ENCODE measurements at regions not wholly inside any gene's neighbourhood (a gene's known extent, or its start where the extent isn't known, plus 50 kb on each side); places are given as distances from the start of the nearest gene placed in this dataset.

DNA sequence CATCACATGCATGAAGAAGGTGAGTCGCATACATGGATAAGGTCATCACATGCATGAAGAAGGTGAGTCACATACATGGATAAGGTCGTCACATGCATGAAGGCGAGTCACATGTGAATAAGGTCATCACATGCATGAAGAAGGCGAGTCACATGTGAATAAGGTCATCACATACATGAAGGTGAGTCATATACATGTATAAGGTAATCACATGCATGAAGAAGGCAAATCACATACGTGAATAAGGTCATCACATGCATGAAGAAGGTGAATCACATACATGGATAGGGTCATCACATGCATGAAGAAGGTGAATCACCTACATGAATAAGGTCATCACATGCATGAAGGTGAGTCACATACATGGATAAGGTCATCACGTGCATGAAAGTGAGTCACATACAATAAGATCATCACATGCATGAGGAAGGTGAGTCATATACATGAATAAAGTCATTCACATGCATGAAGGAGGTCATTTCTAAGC lies 105.1 kb upstream of the SDK2 start:
- no peaks in the 10 kb centered on the region for H3K9me3 ChIP-seq (ENCODE audit: severe bottlenecking)
- H3K36me3 ChIP-seq = peaks cover 56% of the 10 kb centered on the region
- TF ChIP-seq, protein P1, sequence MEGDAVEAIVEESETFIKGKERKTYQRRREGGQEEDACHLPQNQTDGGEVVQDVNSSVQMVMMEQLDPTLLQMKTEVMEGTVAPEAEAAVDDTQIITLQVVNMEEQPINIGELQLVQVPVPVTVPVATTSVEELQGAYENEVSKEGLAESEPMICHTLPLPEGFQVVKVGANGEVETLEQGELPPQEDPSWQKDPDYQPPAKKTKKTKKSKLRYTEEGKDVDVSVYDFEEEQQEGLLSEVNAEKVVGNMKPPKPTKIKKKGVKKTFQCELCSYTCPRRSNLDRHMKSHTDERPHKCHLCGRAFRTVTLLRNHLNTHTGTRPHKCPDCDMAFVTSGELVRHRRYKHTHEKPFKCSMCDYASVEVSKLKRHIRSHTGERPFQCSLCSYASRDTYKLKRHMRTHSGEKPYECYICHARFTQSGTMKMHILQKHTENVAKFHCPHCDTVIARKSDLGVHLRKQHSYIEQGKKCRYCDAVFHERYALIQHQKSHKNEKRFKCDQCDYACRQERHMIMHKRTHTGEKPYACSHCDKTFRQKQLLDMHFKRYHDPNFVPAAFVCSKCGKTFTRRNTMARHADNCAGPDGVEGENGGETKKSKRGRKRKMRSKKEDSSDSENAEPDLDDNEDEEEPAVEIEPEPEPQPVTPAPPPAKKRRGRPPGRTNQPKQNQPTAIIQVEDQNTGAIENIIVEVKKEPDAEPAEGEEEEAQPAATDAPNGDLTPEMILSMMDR (IDR thresholded peaks at IDR 0.05; ENCODE audit: low read depth, low read length) = no peak
- no peaks in the 10 kb centered on the region for H3K27me3 ChIP-seq (ENCODE audit: insufficient read depth, low read depth, severe bottlenecking)
- no peak for DNase-seq
- H3K27ac ChIP-seq = no peak overlapping the region; the same call in 1 of the 2 replicates
- no peak overlapping the region for H3K4me3 ChIP-seq (ENCODE audit: low read depth, low read length)

DNA sequence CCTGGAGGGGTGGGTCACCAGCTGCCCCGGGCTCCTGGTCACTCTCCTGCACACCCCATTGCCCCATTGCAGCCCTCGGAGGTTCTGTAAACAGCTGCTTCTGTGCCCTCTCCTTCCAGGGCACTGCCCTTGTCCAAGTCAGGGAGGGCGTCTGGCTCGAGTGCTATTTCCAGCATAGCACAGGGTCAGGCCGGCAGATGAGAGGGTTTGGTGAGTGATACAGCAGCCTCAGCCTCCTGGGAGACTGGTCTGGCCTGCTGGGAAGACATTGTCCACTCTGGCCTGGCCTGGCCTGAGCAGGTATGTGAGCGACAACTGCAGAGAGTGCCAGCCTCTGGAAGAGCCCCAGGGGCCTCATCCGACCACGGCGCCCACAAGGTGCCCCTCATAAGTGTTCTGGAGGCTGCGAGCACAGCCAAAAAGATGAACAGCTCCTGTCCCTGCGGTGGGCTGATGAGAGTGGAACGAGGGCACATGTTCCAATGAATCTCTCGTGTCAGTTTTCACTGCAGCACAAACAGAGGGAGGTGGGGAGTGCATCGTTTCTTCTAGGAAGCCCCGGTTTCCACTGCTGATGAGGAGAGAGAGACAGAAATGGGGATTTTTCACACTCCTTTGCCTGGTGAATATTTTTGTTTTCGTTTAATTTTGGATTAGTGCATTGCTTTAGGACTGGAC lies 105.8 kb upstream of the SDK2 start:
- no peaks in the 10 kb centered on the region for H3K27me3 ChIP-seq (ENCODE audit: insufficient read depth, low read depth, severe bottlenecking)
- H3K36me3 ChIP-seq = peaks cover 56% of the 10 kb centered on the region
- TF ChIP-seq, protein P1 (IDR thresholded peaks at IDR 0.05; ENCODE audit: low read depth, low read length) = no peak
- H3K9me3 ChIP-seq (ENCODE audit: severe bottlenecking) = no peaks in the 10 kb centered on the region
- H3K27ac ChIP-seq = peak overlapping the region; percentile 43
- H3K4me3 ChIP-seq (ENCODE audit: low read depth, low read length) = no peak overlapping the region
- no peak for DNase-seq

DNA sequence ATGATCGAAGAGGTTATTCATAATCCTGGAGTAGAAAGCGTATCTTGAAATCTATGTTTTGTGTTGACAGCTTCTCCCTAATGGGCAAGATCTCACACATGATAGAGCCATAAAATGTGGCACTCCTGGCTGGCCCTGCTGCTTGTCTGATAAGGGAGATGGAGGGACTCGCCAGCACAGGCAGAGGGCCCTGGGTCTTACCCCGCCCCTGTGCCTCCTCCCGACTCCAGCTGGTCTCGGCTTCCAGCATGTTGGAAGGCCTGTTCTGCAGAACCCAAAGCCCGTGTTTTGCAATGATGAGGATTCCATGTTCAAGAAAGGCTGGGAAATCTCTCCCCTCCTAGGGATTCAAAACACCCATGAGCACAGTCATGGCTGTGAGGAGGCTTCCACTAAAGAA lies 106.7 kb upstream of the SDK2 start:
- peaks cover 65% of the 10 kb centered on the region for H3K36me3 ChIP-seq
- H3K4me3 ChIP-seq (ENCODE audit: low read depth, low read length) = no peak overlapping the region
- no peaks in the 10 kb centered on the region for H3K9me3 ChIP-seq (ENCODE audit: severe bottlenecking)
- H3K27me3 ChIP-seq (ENCODE audit: insufficient read depth, low read depth, severe bottlenecking) = no peaks in the 10 kb centered on the region
- peak; percentile 70 for DNase-seq
- peak overlapping the region; percentile 43 for H3K27ac ChIP-seq
- TF ChIP-seq, protein P1 (IDR thresholded peaks at IDR 0.05; ENCODE audit: low read depth, low read length) = no peak

DNA sequence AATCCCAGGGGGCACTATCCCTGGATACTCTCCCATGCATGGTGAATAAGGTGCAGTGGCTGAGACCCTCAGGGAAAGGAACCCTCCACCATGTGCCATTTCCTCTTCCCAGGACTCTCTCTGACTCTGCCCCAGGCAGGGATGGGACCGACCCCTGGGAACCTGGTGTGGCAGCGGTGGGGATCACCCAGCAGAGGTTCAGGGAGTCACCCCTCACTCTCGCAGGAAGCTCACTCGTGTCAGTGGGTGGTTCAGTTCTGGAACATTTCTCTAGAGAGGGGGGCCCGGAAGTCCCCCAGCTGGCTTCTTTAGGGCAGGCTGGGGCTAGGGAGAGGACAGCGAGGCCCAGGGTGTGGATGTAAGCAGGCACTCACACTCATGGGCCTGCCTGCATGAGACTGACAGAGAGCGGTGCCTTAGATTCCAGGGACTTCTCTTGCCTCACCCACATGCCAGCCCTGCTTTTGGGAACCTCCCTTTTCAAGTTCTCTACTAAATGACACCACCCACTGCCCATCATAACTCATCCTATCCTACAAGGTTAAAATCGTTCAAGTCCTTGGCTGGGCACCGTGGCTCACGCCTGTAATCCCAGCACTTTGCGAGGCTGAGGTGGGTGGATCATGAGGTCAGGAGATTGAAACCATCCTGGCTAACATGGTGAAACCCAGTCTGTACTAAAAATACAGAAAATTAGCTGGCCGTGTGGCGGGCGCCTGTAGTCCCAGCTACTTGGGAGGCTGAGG lies 109.7 kb upstream of the SDK2 start:
- DNase-seq = no peak
- TF ChIP-seq, protein P1 (IDR thresholded peaks at IDR 0.05; ENCODE audit: low read depth, low read length) = no peak
- no peak overlapping the region for H3K4me3 ChIP-seq (ENCODE audit: low read depth, low read length)

DNA sequence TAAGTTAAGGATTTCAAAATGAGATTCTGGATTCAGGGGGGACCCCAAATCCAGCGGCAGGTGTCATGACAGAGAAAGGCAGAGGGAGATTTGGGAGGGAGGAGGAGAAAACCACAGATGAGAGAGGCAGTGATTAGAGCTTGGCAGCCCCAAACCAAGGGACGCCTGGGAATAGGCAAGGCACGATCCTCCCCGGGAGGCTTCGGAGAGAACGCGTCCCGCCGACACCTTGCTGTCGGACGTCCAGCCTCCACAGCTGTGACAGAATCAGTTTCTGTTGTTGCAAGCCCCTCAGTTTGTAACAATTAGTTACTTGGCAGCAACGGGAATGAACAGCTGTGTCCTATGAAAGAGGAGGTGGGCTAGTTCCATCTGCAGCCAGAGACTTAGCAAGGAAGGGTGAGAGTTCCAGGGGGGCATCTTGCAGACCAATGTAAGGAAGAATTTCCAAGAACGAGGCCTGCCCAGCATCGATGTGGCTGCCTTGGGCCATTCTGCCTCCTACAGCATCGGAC lies 110.7 kb upstream of the SDK2 start:
- DNase-seq = no peak
- Histone ChIP-seq H3K9me3 (ENCODE audit: severe bottlenecking) (no peaks in the 10 kb centered on the region), H3K27me3 (ENCODE audit: insufficient read depth, low read depth, severe bottlenecking) (no peaks in the 10 kb centered on the region), H3K27ac (peak overlapping the region; percentile 95), H3K36me3 (peaks cover 53% of the 10 kb centered on the region), H3K4me3 (ENCODE audit: low read depth, low read length) (no peak overlapping the region)
- TF ChIP-seq, protein P1 (IDR thresholded peaks at IDR 0.05; ENCODE audit: low read depth, low read length) = no peak

More for the DNA sequence above, 109.7 kb upstream of the SDK2 start:
- H3K9me3 ChIP-seq (ENCODE audit: severe bottlenecking) = no peaks in the 10 kb centered on the region
- peaks cover 58% of the 10 kb centered on the region for H3K36me3 ChIP-seq
- no peaks in the 10 kb centered on the region for H3K27me3 ChIP-seq (ENCODE audit: insufficient read depth, low read depth, severe bottlenecking)
- H3K27ac ChIP-seq = peak overlapping the region; percentile 95
